Transverse colon (tissue), 4 donors: ENCODE measurements at regions not wholly inside any gene's neighbourhood (a gene's known extent, or its start where the extent isn't known, plus 50 kb on each side); places are given as distances from the start of the nearest gene placed in this dataset.

Experiments used
- CTCF ChIP-seq, 5 experiments: fragments of 200-600 bp in 3 of 5; fragments of 450-650 bp in 2 of 5; sonication (generic) in 3 of 5; IDR thresholded peaks; 1 replicate in 2 of 5; 2 replicates in 3 of 5; pipeline ENCODE4 v1.5.1; 2016 to 2017; ENCODE audit warnings: antibody characterized with exemption in 5 of 5, inconsistent platforms in 3 of 5, mild to moderate bottlenecking in 2 of 5, moderate library complexity in 1 of 5
- POLR2A ChIP-seq: fragments of 450-650 bp; IDR thresholded peaks from one replicate; pipeline ENCODE4 v1.6.1; 2016; ENCODE audit warnings: antibody characterized with exemption, mild to moderate bottlenecking, moderate library complexity
- POLR2AphosphoS5 ChIP-seq, 3 donors: sonication (generic); formaldehyde crosslinking; IDR thresholded peaks; one replicate each; pipeline ENCODE4 v1.6.1; 2016; ENCODE audit warnings: antibody characterized with exemption in 3 of 3

- TF ChIP-seq CTCF (IDR thresholded peaks at IDR 0.05), result no peak
- TF ChIP-seq POLR2A, result no peak
- no peak for TF ChIP-seq POLR2AphosphoS5 (IDR thresholded peaks at IDR 0.05)
These were observed 300.1 kb downstream of the COG6 start for GRCh38 chr13:39955560-39955959.
